H1 (cell line): ENCODE measurements at regions not wholly inside any gene's neighbourhood (a gene's known extent, or its start where the extent isn't known, plus 50 kb on each side); places are given as distances from the start of the nearest gene placed in this dataset.

Experiments
- E2F6 ChIP-seq: IDR thresholded peaks from 2 replicates; pipeline ENCODE4 v1.6.1; 2012; ENCODE audit warnings: inconsistent platforms
- KDM4A ChIP-seq: IDR thresholded peaks from one replicate; pipeline ENCODE4 v1.7.1; 2012; ENCODE audit warnings: low read depth, mild to moderate bottlenecking, moderate library complexity, low read length, inconsistent platforms; ENCODE audit not compliant: severe bottlenecking

- TF ChIP-seq KDM4A (no peak), E2F6 (no peak)
These were observed 218.8 kb upstream of the FOXF1 start (continued) for GRCh38 chr16:86291491-86291890.
